Endometrial microvascular endothelial cells (primary cell): ENCODE measurements at regions not wholly inside any gene's neighbourhood (a gene's known extent, or its start where the extent isn't known, plus 50 kb on each side); places are given as distances from the start of the nearest gene placed in this dataset.
"Not testable (repeated sequence)": the region's sequence is repeated elsewhere in the genome, so short reads cannot be mapped to it uniquely, and the experiment has no call there.

Source experiments
- in situ Hi-C: cut with HindIII; loops from 2 replicates; pipeline ENCODE4 v1.10.0; 2017; ENCODE audit warnings: low sequenced_read_pairs, low pct_unique_long_range_greater_than_20kb; ENCODE audit errors: inconsistent ontology term

DNA sequence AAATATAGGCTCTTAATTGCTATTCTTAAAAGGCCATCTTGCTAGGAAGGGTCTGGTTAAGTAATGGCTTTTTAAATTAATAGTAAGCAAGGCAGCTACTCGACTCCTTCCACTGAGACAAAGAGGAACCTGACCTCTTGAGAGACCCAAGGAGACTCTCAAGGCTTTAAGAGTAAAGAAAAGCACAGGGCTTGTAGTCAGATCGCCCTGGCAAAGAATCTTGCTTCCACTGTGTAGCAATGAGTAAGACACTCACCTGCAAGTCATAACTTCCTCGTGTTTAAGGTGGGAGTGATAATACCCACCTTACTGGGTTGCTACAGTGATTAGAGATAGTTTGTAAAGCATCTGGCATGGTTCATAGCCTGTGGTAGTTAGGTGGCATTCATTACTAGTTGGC is 274.5 kb downstream of the TSN start:
- in situ Hi-C loops, result no loop called here

DNA sequence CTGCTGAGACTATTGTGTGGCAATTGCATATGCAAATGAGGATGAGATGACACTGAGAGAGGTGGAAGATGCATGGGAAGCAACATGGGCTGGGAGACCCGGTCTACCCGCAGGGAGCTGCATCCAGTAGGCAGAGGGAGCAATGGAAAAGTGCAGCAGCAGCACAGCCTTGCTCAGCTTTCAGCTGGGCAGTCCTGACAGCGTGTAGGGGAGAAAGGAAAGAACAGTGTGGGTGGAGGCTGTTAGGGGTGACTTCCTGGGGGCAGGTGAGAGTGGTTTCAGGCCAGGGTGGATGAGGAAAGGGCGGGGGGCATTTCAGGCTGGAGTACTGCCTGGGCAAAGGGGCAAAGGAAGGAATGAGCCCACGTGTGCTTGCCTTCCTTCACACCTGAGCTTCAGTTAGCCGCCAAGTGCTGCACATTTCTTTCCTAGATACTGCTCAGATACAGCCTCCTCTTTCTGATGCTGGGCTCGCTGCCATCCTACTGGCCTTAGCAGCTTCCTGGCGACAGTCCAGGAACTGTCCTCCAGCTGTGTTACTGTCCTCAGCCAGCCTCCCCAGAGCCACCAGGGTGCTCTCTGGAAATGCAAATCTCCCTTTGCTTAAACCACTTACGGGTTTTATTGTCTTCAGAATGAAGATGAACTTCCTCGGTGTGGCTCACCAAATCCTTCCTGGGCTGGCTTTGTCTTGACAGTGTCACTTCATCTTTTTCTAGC is 276.3 kb downstream of the TSN start:
- in situ Hi-C loops, result no loop called here

DNA sequence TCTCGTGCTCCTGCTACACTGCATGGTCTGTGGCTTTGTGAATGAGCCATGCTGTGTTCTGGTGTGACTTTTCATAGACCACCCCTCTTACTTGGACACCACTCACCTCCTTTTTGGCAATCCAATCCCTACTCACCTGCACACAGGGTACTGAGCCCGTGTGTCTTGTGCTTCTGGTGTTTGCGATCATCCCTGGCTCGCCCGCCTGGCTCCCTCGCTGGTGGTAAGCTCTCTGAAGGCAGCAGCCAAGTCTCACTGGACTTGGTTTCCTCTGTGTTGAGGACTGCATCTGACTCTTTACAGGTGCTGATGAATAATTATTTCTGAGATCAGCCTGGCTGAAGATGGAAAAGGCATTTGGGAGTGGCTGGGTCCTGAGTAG is 276.8 kb downstream of the TSN start:
- in situ Hi-C loops, result no loop called here

GRCh38 chr2:122033778-122034177 is 278.3 kb downstream of the TSN start:
- in situ Hi-C loops, result no loop called here

- in situ Hi-C loops, result no loop called here
Observed at GRCh38 chr2:122034344-122034743, 278.9 kb downstream of the TSN start.

- in situ Hi-C loops, result no loop called here
Observed at GRCh38 chr2:122034777-122035176, 279.3 kb downstream of the TSN start.

GRCh38 chr2:122038816-122039215 is 283.4 kb downstream of the TSN start:
- in situ Hi-C loops, result not testable (repeated sequence)

GRCh38 chr2:122041455-122041854 is 286.0 kb downstream of the TSN start:
- in situ Hi-C loops, result no loop called here

DNA sequence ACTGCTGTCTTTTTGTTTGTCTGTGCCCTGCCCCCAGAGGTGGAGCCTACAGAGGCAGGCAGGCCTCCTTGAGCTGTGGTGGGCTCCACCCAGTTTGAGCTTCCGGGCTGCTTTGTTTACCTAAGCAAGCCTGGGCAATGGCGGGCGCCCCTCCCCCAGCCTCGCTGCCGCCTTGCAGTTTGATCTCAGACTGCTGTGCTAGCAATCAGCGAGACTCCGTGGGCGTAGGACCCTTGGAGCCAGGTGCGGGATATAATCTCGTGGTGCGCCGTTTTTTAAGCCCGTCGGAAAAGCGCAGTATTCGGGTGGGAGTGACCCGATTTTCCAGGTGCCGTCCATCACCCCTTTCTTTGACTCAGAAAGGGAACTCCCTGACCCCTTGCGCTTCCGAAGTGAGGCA is 296.2 kb downstream of the TSN start:
- in situ Hi-C loops, result not testable (repeated sequence)

DNA sequence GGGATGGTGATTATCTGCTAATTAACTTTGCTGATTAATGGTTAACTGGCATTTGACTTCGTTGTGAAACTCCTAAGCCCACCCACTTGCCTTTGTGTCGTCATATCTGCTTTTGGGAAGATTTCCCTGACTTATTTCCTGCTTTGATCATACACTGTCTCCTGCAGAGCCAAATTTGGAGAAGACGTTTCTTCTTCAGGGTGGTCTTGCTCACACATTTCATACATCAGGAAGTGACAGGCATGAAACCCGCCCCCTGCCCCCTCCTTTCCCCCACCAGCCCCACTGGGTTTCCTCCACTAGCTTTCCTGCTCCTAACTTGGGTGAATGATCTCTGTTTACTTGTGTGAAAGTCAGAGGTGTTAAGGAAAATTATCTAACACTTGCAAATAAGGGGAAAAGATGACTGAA is 300.1 kb downstream of the TSN start:
- in situ Hi-C loops, result no loop called here

DNA sequence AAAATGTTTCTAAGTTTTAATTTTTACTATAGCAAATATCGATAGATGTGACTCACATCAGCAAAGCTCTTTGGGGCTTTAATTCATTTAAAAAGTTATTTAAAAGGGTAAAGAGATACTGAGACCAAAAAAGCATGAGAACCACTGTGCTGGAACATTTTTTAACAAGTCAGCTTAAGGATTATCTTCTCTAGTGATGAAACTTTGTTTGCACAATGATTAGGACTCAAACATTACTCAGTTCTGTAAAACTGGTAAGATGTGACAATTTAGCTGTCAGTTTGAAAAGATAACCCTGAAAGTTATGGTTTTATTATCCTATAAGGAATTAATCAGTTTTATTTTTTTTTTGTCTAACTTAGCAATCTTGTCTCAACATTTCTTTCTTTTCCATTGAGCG is 301.4 kb downstream of the TSN start:
- in situ Hi-C loops, result no loop called here

DNA sequence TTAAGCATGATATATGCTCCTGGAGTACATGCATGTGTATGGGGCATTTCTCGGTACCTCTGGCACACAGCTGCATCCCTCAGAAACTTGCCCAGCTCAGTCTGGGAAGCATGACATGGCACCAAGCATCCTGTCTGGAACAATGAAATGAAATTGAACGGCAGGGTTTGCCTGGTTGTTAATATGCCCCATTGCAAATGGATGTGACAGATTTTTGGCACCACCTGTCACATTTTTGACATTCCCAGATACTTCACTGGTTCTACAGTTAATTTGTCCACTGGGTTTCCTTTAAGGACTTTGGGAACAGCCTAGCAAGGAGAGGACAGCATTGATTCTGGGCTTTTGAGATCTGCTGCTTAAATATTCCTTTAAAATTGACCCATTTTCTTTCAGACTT is 305.8 kb downstream of the TSN start:
- in situ Hi-C loops, result no loop called here

DNA sequence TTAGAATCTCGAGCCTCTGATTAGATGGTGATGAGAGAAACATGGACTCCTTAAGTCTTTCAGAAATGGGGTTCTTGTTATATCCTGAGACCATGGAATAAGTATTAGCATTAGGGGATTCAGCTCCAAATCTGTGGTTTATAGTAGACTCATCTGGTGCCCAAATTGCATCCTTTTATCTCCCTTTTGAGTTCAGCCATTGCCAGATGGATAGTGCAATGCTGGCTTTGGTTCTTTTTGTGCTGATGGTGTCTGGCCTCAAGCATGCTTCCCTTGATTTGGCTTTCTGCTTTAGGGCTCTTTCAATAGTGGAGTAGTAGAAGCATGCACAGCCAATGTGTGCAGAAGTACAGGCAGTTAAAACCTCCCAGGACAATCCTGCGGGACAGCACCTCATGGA is 306.4 kb downstream of the TSN start:
- in situ Hi-C loops, result no loop called here

GRCh38 chr2:122062506-122062905 is 307.1 kb downstream of the TSN start:
- in situ Hi-C loops, result no loop called here

- in situ Hi-C loops, result no loop called here
Observed at GRCh38 chr2:122063716-122064115, 308.3 kb downstream of the TSN start.

- in situ Hi-C loops, result no loop called here
Observed at GRCh38 chr2:122070241-122070731, 314.8 kb downstream of the TSN start.

GRCh38 chr2:122072666-122073065 is 317.2 kb downstream of the TSN start:
- in situ Hi-C loops, result no loop called here

DNA sequence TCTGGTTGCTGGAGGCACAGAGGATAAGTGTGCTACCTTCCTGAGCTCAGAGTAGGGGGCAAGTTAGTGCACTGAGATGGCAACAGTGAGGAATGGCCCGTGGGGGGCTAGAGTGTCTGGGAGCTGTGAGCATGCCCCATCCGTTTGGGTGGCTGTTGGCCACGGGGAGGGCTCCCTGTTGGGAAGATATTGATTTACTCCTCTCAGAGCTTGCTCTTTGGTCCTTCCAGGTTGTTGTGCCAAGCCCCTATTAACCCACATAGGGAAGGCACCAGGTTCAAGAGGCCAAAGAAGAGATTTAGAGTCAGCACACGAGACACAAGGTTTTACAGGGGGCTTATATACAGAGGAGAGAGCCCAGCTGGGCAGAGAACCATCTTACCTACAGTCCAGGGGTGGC is 318.8 kb downstream of the TSN start:
- in situ Hi-C loops, result no loop called here

DNA sequence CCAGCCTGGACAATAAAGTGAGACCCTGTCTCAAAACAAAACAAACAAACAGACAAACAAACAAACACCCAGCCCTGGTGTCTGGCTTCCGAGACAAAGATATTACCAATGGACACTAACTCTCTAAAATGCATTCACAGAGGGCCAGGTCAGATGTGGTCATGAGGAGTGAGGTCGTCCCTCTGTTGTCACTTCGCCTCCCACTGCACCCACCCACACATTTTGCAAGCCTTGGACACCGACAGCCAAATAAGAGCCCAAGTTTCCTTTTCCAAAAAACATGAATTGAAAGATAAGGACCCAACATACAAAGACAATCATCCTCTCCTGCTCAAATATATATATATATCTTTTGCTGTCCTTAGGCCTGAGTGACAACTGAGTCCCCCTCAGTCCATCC is 319.9 kb downstream of the TSN start:
- in situ Hi-C loops, result no loop called here

- in situ Hi-C loops, result no loop called here
Observed at GRCh38 chr2:122077114-122077513, 321.7 kb downstream of the TSN start.

GRCh38 chr2:122077771-122078170 is 322.3 kb downstream of the TSN start:
- in situ Hi-C loops, result no loop called here
